SK-N-SH treated with all-trans-retinoic acid at 6 μM for 48 hours (cell line): ENCODE measurements at regions not wholly inside any gene's neighbourhood (a gene's known extent, or its start where the extent isn't known, plus 50 kb on each side); places are given as distances from the start of the nearest gene placed in this dataset.
"Not testable (repeated sequence)": the region's sequence is repeated elsewhere in the genome, so short reads cannot be mapped to it uniquely, and the experiment has no call there.

ENCODE experiments used
- ATAC-seq: fragments of 200-7000 bp; cut with Tn5 transposase; 3 replicates; pipeline ENCODE4 v1.9.1; 2020; ENCODE audit warnings: mild to moderate bottlenecking, moderate library complexity
- ARNTL ChIP-seq: fragments of 450-650 bp; formaldehyde crosslinking; IDR thresholded peaks from 2 replicates; pipeline ENCODE4 v1.5.0; 2020; ENCODE audit warnings: low read depth, mild to moderate bottlenecking, moderate library complexity, borderline replicate concordance
- BACH2 ChIP-seq: fragments of 250-450 bp; sonication (Bioruptor Pico); IDR thresholded peaks from 2 replicates; pipeline ENCODE4 v1.9.0; 2021; ENCODE audit warnings: mild to moderate bottlenecking, borderline replicate concordance
- ESRRG ChIP-seq: fragments of 250-450 bp; sonication (Bioruptor Pico); IDR thresholded peaks from 2 replicates; pipeline ENCODE4 v1.6.1; 2021; ENCODE audit warnings: mild to moderate bottlenecking
- GLIS3 ChIP-seq: fragments of 250-450 bp; sonication (Bioruptor Pico); IDR thresholded peaks from 2 replicates; pipeline ENCODE4 v1.5.0; 2020; ENCODE audit warnings: mild to moderate bottlenecking, moderate library complexity
- ISL1 ChIP-seq: fragments of 250-450 bp; sonication (Bioruptor Pico); IDR thresholded peaks from 2 replicates; pipeline ENCODE4 v2.1.2; 2022; ENCODE audit warnings: mild to moderate bottlenecking, moderate library complexity
- OSR1 ChIP-seq: fragments of 250-450 bp; sonication (Bioruptor Pico); IDR thresholded peaks from 2 replicates; pipeline ENCODE4 v1.8.0; 2022; ENCODE audit warnings: moderate library complexity, mild to moderate bottlenecking, inconsistent platforms
- PATZ1 ChIP-seq: fragments of 250-450 bp; sonication (Bioruptor Pico); IDR thresholded peaks from 2 replicates; pipeline ENCODE4 v1.8.0; 2020; ENCODE audit warnings: mild to moderate bottlenecking, moderate library complexity, borderline replicate concordance
- PPARA ChIP-seq: fragments of 250-450 bp; sonication (Bioruptor Pico); IDR thresholded peaks from 2 replicates; pipeline ENCODE4 v1.5.0; 2020; ENCODE audit warnings: mild to moderate bottlenecking, borderline replicate concordance
- RARB ChIP-seq: fragments of 250-450 bp; sonication (Bioruptor Pico); IDR thresholded peaks from 2 replicates; pipeline ENCODE4 v1.8.0; 2021; ENCODE audit warnings: mild to moderate bottlenecking, moderate library complexity
- TCF4 ChIP-seq: fragments of 250-450 bp; sonication (Bioruptor Pico); IDR thresholded peaks from 2 replicates; pipeline ENCODE4 v1.8.0; 2021; ENCODE audit warnings: mild to moderate bottlenecking, moderate library complexity, borderline replicate concordance
- TOX ChIP-seq: fragments of 250-450 bp; sonication (Bioruptor Pico); IDR thresholded peaks from 2 replicates; pipeline ENCODE4 v1.8.0; 2021; ENCODE audit warnings: mild to moderate bottlenecking, moderate library complexity, borderline replicate concordance
- ZC3H10 ChIP-seq: fragments of 250-450 bp; sonication (Bioruptor Pico); IDR thresholded peaks from 2 replicates; pipeline ENCODE4 v1.5.1; 2021; ENCODE audit warnings: mild to moderate bottlenecking, moderate library complexity
- ZFP3 ChIP-seq: fragments of 250-450 bp; sonication (Bioruptor Pico); IDR thresholded peaks from 2 replicates; pipeline ENCODE4 v1.5.0; 2020; ENCODE audit warnings: mild to moderate bottlenecking, moderate library complexity
- ZNF565 ChIP-seq: fragments of 450-650 bp; formaldehyde crosslinking; conservative IDR thresholded peaks from 2 replicates; pipeline ENCODE4 v1.5.0; 2020; ENCODE audit warnings: low read depth, mild to moderate bottlenecking, moderate library complexity
- ZNF70 ChIP-seq: fragments of 450-650 bp; formaldehyde crosslinking; IDR thresholded peaks from 2 replicates; pipeline ENCODE4 v1.5.0; 2020; ENCODE audit warnings: mild to moderate bottlenecking, moderate library complexity
- ZNF8 ChIP-seq: fragments of 450-650 bp; formaldehyde crosslinking; IDR thresholded peaks from 2 replicates; pipeline ENCODE4 v1.5.0; 2020; ENCODE audit warnings: mild to moderate bottlenecking, moderate library complexity
- TF ChIP-seq, protein P1 (sequence below): fragments of 250-450 bp; sonication (Bioruptor Pico); IDR thresholded peaks from 2 replicates; pipeline ENCODE4 v1.8.0; 2021; ENCODE audit warnings: low read depth, mild to moderate bottlenecking, moderate library complexity, borderline replicate concordance
- TF ChIP-seq, protein P2 (sequence below): fragments of 250-450 bp; sonication (Bioruptor Pico); IDR thresholded peaks from 2 replicates; pipeline ENCODE4 v1.5.0; 2020; ENCODE audit warnings: mild to moderate bottlenecking, moderate library complexity
- TF ChIP-seq, protein P3 (sequence below): fragments of 250-450 bp; sonication (Bioruptor Pico); IDR thresholded peaks from 2 replicates; pipeline ENCODE4 v1.5.1; 2020; ENCODE audit warnings: low read depth, mild to moderate bottlenecking, moderate library complexity
- TF ChIP-seq, protein P4 (sequence below): fragments of 250-450 bp; sonication (Bioruptor Pico); IDR thresholded peaks from 2 replicates; pipeline ENCODE4 v1.5.1; 2021; ENCODE audit warnings: mild to moderate bottlenecking, moderate library complexity

DNA sequence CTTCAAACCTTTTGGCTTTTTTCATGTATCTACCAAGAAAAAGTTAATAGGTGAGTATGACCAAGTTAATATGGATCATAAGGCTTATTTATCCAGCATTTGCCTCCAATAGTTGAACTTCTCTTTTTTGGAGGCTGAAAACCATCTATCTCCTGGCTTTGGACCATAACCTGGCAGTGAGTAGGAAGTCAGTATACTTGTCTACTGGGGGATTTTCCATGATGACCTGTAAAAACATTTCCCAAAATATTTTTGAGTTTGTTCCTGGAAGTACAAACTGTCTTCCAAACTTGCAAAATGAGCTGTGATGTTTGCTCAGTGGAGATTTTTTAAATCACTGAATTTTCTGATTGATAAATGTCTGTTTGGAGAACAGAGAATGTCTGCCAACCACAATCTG is 349.9 kb downstream of the FAM47B start (continued):
- TF ChIP-seq TCF4 (CRISPR knock-in tag) (no peak), PPARA (CRISPR knock-in tag) (no peak), ARNTL (CRISPR knock-in tag) (no peak)

DNA sequence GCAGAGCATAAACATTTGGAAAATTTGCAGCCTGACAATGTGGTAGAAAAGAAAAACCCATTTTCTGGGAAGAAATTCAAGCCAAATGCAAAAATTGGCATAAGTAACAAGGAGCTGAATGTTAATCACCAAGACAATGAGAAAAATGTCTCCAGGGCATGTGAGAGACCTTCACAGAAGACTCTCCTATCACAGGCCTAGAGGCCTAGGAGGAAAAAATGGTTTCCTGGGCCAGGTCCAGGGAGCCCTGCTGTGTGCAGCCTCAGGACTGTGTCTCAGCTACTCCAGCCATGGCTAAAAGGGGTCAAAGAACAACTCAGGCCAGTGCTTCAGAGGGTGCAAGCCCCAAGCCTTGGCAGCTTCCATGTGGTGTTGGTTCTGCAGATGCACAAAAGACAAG is 362.4 kb downstream of the FAM47B start:
- ATAC-seq: not testable (repeated sequence)

- no peak for ATAC-seq
- TF ChIP-seq, protein P1, sequence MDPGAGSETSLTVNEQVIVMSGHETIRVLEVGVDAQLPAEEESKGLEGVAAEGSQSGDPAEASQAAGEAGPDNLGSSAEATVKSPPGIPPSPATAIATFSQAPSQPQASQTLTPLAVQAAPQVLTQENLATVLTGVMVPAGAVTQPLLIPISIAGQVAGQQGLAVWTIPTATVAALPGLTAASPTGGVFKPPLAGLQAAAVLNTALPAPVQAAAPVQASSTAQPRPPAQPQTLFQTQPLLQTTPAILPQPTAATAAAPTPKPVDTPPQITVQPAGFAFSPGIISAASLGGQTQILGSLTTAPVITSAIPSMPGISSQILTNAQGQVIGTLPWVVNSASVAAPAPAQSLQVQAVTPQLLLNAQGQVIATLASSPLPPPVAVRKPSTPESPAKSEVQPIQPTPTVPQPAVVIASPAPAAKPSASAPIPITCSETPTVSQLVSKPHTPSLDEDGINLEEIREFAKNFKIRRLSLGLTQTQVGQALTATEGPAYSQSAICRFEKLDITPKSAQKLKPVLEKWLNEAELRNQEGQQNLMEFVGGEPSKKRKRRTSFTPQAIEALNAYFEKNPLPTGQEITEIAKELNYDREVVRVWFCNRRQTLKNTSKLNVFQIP (CRISPR knock-in tag): no peak
- TF ChIP-seq ZNF70 (no peak), ISL1 (CRISPR knock-in tag) (no peak), ESRRG (CRISPR knock-in tag) (no peak), ZNF8 (CRISPR knock-in tag) (no peak), TOX (CRISPR knock-in tag) (no peak), OSR1 (CRISPR knock-in tag) (no peak), ZNF565 (CRISPR knock-in tag) (no peak), ARNTL (CRISPR knock-in tag) (no peak), PATZ1 (no peak), RARB (no peak), ZC3H10 (CRISPR knock-in tag) (no peak), TCF4 (CRISPR knock-in tag) (no peak), ZFP3 (CRISPR knock-in tag) (no peak)
- TF ChIP-seq, protein P2, sequence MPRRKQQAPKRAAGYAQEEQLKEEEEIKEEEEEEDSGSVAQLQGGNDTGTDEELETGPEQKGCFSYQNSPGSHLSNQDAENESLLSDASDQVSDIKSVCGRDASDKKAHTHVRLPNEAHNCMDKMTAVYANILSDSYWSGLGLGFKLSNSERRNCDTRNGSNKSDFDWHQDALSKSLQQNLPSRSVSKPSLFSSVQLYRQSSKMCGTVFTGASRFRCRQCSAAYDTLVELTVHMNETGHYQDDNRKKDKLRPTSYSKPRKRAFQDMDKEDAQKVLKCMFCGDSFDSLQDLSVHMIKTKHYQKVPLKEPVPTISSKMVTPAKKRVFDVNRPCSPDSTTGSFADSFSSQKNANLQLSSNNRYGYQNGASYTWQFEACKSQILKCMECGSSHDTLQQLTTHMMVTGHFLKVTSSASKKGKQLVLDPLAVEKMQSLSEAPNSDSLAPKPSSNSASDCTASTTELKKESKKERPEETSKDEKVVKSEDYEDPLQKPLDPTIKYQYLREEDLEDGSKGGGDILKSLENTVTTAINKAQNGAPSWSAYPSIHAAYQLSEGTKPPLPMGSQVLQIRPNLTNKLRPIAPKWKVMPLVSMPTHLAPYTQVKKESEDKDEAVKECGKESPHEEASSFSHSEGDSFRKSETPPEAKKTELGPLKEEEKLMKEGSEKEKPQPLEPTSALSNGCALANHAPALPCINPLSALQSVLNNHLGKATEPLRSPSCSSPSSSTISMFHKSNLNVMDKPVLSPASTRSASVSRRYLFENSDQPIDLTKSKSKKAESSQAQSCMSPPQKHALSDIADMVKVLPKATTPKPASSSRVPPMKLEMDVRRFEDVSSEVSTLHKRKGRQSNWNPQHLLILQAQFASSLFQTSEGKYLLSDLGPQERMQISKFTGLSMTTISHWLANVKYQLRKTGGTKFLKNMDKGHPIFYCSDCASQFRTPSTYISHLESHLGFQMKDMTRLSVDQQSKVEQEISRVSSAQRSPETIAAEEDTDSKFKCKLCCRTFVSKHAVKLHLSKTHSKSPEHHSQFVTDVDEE (CRISPR knock-in tag): no peak
- TF ChIP-seq, protein P3, sequence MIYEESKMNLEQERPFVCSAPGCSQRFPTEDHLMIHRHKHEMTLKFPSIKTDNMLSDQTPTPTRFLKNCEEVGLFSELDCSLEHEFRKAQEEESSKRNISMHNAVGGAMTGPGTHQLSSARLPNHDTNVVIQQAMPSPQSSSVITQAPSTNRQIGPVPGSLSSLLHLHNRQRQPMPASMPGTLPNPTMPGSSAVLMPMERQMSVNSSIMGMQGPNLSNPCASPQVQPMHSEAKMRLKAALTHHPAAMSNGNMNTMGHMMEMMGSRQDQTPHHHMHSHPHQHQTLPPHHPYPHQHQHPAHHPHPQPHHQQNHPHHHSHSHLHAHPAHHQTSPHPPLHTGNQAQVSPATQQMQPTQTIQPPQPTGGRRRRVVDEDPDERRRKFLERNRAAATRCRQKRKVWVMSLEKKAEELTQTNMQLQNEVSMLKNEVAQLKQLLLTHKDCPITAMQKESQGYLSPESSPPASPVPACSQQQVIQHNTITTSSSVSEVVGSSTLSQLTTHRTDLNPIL: no peak
Observed at GRCh38 chrX:35339796-35340195, 397.2 kb downstream of the FAM47B start.

DNA sequence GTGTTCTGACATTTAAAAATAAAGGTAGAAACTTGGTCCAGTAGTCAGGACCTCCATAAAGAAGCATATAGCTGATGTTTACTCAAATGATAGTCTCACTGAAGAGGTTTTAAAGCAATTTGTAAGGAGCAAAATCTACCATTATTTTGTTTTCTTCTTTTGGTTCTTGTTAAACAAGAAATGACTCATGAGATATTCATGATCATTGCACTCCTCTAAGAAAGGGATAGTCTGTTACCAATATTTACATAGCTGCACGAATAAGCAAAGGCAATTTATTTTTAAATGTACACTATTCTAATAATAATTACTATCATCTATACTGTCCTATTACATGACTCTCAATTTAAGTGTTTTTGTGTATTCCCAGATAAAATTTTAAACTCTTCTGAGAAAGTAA is 397.9 kb downstream of the FAM47B start:
- ATAC-seq: no peak
- TF ChIP-seq ZNF8 (CRISPR knock-in tag) (no peak), OSR1 (CRISPR knock-in tag) (no peak), ZNF565 (CRISPR knock-in tag) (no peak), ZNF70 (no peak), TCF4 (CRISPR knock-in tag) (no peak), RARB (no peak), BACH2 (CRISPR knock-in tag) (no peak), GLIS3 (CRISPR knock-in tag) (no peak), ZFP3 (CRISPR knock-in tag) (no peak), ISL1 (CRISPR knock-in tag) (no peak)
- TF ChIP-seq, protein P4, sequence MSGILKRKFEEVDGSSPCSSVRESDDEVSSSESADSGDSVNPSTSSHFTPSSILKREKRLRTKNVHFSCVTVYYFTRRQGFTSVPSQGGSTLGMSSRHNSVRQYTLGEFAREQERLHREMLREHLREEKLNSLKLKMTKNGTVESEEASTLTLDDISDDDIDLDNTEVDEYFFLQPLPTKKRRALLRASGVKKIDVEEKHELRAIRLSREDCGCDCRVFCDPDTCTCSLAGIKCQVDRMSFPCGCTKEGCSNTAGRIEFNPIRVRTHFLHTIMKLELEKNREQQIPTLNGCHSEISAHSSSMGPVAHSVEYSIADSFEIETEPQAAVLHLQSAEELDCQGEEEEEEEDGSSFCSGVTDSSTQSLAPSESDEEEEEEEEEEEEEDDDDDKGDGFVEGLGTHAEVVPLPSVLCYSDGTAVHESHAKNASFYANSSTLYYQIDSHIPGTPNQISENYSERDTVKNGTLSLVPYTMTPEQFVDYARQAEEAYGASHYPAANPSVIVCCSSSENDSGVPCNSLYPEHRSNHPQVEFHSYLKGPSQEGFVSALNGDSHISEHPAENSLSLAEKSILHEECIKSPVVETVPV (CRISPR knock-in tag): no peak
- TF ChIP-seq, protein P2 (CRISPR knock-in tag): no peak
